Fibroblast of lung (primary cell): ENCODE measurements at regions not wholly inside any gene's neighbourhood (a gene's known extent, or its start where the extent isn't known, plus 50 kb on each side); places are given as distances from the start of the nearest gene placed in this dataset.
"Not testable (repeated sequence)": the region's sequence is repeated elsewhere in the genome, so short reads cannot be mapped to it uniquely, and the experiment has no call there.

Experiments
- DNase-seq, 2 donors: peaks; one replicate each; pipeline versions ENCODE4 v3.0.0 to v3.0.0-alpha.2; 2010; ENCODE audit warnings: low read depth in 2 of 2
- H2AFZ ChIP-seq: 2 replicates; pipeline ENCODE4 v1.5.1; 2012; ENCODE audit warnings: low read length, control low read depth, inconsistent platforms
- H3K27ac ChIP-seq: 2 replicates; pipeline ENCODE4 v1.5.1; 2011; ENCODE audit warnings: low read length, control low read depth; ENCODE audit not compliant: insufficient read depth
- H3K27me3 ChIP-seq: 2 replicates; pipeline ENCODE4 v1.5.1; 2011; ENCODE audit warnings: mild to moderate bottlenecking, low read length; ENCODE audit not compliant: control insufficient read depth, insufficient read depth
- H3K36me3 ChIP-seq: 2 replicates; pipeline ENCODE4 v1.5.1; 2011; ENCODE audit warnings: low read length; ENCODE audit not compliant: control insufficient read depth, insufficient read depth
- H3K4me1 ChIP-seq: 2 replicates; pipeline ENCODE4 v1.5.1; 2011; ENCODE audit warnings: low read length; ENCODE audit not compliant: control insufficient read depth, insufficient read depth; ENCODE audit errors: extremely low read depth
- H3K4me2 ChIP-seq: 2 replicates; pipeline ENCODE4 v1.5.1; 2011; ENCODE audit warnings: low read length, control low read depth; ENCODE audit not compliant: insufficient read depth; ENCODE audit errors: extremely low read depth
- H3K4me3 ChIP-seq, 4 experiments: fragments of 200-600 bp in 1 of 4; sonication (generic) in 1 of 4; replicated peaks in 1 of 4; 2 replicates each; pipeline ENCODE4 v1.5.1; 2011 to 2016; ENCODE audit warnings: low read length in 4 of 4, low read depth in 3 of 4, mild to moderate bottlenecking in 3 of 4, control low read depth in 2 of 4, inconsistent platforms in 1 of 4, mixed read lengths in 1 of 4; ENCODE audit not compliant: insufficient read depth in 1 of 4; ENCODE audit errors: control extremely low read depth in 1 of 4
- H3K79me2 ChIP-seq: 2 replicates; pipeline ENCODE4 v1.5.1; 2012; ENCODE audit warnings: mild to moderate bottlenecking, low read length, inconsistent platforms; ENCODE audit not compliant: control insufficient read depth, insufficient read depth
- H3K9ac ChIP-seq: 2 replicates; pipeline ENCODE4 v1.5.1; 2011; ENCODE audit warnings: mild to moderate bottlenecking, low read length, control low read depth; ENCODE audit not compliant: insufficient read depth
- H3K9me3 ChIP-seq: 2 replicates; pipeline ENCODE4 v1.5.1; 2012; ENCODE audit warnings: low read depth, low read length; ENCODE audit not compliant: control insufficient read depth, insufficient read depth
- H4K20me1 ChIP-seq: 2 replicates; pipeline ENCODE4 v1.5.1; 2011; ENCODE audit warnings: low read length; ENCODE audit not compliant: control insufficient read depth, insufficient read depth; ENCODE audit errors: extremely low read depth
- CTCF ChIP-seq, 2 donors: IDR thresholded peaks in 1 of 2; conservative IDR thresholded peaks in 1 of 2; 1 replicate in 1 of 2; 2 replicates in 1 of 2; pipeline ENCODE4 v1.5.1; 2011 to 2012; ENCODE audit warnings: low read length in 2 of 2, control low read depth in 1 of 2, inconsistent platforms in 1 of 2, low read depth in 1 of 2, mild to moderate bottlenecking in 1 of 2

GRCh38 chr2:94586032-94586982 lies 284.9 kb upstream of the TEKT4 start:
- DNase-seq: peak in 1 of 2 donors; percentile 24
- H3K27me3 ChIP-seq, H3K4me1 ChIP-seq, H3K4me2 ChIP-seq, H3K36me3 ChIP-seq, H3K79me2 ChIP-seq, H4K20me1 ChIP-seq, H3K27ac ChIP-seq, H3K4me3 ChIP-seq, H2AFZ ChIP-seq, H3K9ac ChIP-seq, H3K9me3 ChIP-seq: not testable (repeated sequence)
- peak in 1 of 2 donors; percentile 19 for TF ChIP-seq CTCF (conservative IDR thresholded peaks at IDR 0.05 in 1 of 2, IDR thresholded peaks at IDR 0.05 in 1 of 2; ENCODE audit: low read depth in 1 of 2, low read length in 2 of 2)

DNA sequence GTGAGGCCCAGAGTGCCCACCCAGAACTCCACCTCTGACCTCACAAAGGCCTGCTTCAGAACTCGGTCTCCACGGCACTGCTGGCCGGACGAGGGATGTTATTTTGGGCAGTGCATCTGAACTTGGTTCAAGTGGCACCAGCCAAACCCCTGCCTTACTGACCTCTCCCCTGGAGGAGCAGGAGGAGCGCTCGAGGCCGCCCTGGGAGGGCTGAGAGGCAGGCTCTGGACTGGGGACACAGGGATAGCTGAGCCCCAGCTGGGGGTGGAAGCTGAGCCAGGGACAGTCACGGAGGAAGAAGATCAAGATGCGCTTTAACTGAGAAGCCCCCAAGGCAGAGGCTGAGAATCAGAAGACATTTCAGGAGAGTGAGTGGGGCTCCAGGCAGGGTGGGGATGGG lies 284.2 kb upstream of the TEKT4 start:
- DNase-seq, H4K20me1 ChIP-seq, H3K4me3 ChIP-seq, H3K4me2 ChIP-seq, H3K9ac ChIP-seq, H3K79me2 ChIP-seq, H2AFZ ChIP-seq, H3K36me3 ChIP-seq, H3K9me3 ChIP-seq, H3K4me1 ChIP-seq, H3K27me3 ChIP-seq, H3K27ac ChIP-seq: not testable (repeated sequence)

GRCh38 chr2:94594019-94594836 lies 277.0 kb upstream of the TEKT4 start:
- H3K36me3 ChIP-seq, H3K27me3 ChIP-seq, H3K9ac ChIP-seq, H3K4me3 ChIP-seq, DNase-seq, H2AFZ ChIP-seq, H4K20me1 ChIP-seq, H3K27ac ChIP-seq, H3K4me2 ChIP-seq, H3K4me1 ChIP-seq, H3K9me3 ChIP-seq, H3K79me2 ChIP-seq: not testable (repeated sequence)

- H3K9ac ChIP-seq, H3K4me1 ChIP-seq, H2AFZ ChIP-seq, DNase-seq, H3K9me3 ChIP-seq, H3K79me2 ChIP-seq, H3K27me3 ChIP-seq, H3K4me3 ChIP-seq, H3K36me3 ChIP-seq, H3K27ac ChIP-seq, H4K20me1 ChIP-seq, H3K4me2 ChIP-seq: not testable (repeated sequence)
These were observed 275.3 kb upstream of the TEKT4 start for GRCh38 chr2:94595956-94596355.

DNA sequence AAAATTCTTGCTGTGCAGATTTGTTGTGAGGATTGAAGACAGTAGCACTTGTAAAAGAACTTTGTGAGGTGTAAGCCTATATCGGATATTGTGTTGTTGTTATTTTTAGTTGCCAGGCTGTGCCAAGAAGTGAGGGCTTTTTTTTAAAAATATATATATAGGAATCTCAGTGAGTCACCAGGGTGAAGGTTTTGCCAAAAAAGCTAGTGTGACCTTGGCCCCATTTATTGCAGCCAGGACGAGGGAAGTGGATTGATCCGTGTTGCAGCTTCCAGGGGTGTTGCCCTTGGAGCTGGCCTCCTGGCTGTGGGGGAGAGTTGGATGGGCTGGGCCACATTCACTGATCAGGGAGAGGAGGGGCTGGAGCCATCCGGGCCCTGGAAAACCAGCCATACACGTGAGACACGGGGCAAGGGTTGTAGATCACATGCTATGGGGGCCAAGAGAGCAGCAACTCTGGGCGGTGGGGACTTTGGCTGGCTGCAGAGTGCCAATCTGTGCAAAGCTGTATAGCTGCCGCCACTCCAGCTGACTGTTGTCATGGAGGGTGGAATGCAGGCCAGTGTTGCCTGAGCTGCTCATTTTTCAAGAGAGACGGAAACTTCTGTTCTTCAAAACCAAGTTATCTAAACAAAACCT lies 273.0 kb upstream of the TEKT4 start:
- not testable (repeated sequence) for H2AFZ ChIP-seq, H3K4me1 ChIP-seq, DNase-seq, H3K9me3 ChIP-seq, H3K79me2 ChIP-seq, H3K27ac ChIP-seq, H3K4me3 ChIP-seq, H3K27me3 ChIP-seq, H3K4me2 ChIP-seq, H4K20me1 ChIP-seq, H3K36me3 ChIP-seq, H3K9ac ChIP-seq
